Adrenal gland (tissue), 9 donors: ENCODE measurements at regions not wholly inside any gene's neighbourhood (a gene's known extent, or its start where the extent isn't known, plus 50 kb on each side); places are given as distances from the start of the nearest gene placed in this dataset.

Source experiments
- DNase-seq, 7 donors: peaks; one replicate each; pipeline ENCODE4 v3.0.0-alpha.2; 2019 to 2020
- H3K27ac ChIP-seq, 5 donors: fragments of 200-600 bp; sonication (generic) in 4 of 5; 1 replicate in 3 of 5; 2 replicates in 2 of 5; pipeline versions ENCODE4 v1.5.1 to v1.8.0; 2016 to 2020; ENCODE audit warnings: mild to moderate bottlenecking in 1 of 5
- H3K27me3 ChIP-seq: fragments of 200-600 bp; 2 replicates; pipeline ENCODE4 v1.8.0; 2021
- H3K36me3 ChIP-seq, 2 donors: fragments of 200-600 bp; replicated peaks in 1 of 2; 1 replicate in 1 of 2; 2 replicates in 1 of 2; pipeline versions ENCODE4 v1.5.1 to v1.8.0; 2018 to 2022
- H3K4me1 ChIP-seq, 2 donors: fragments of 200-600 bp; replicated peaks in 1 of 2; 1 replicate in 1 of 2; 2 replicates in 1 of 2; pipeline versions ENCODE4 v1.5.1 to v1.8.0; 2018 to 2021
- H3K4me3 ChIP-seq, 4 donors: fragments of 200-600 bp; sonication (generic) in 3 of 4; one replicate each; pipeline ENCODE4 v1.5.1; 2016 to 2018
- H3K9me3 ChIP-seq, 3 donors: fragments of 200-600 bp; sonication (generic) in 1 of 3; replicated peaks in 1 of 3; 1 replicate in 2 of 3; 2 replicates in 1 of 3; pipeline versions ENCODE4 v1.5.1 to v1.8.0; 2016 to 2021
- POLR2A ChIP-seq, 2 donors: fragments of 450-650 bp; IDR thresholded peaks; one replicate each; pipeline ENCODE4 v1.6.1; 2017; ENCODE audit warnings: antibody characterized with exemption in 2 of 2, mild to moderate bottlenecking in 2 of 2, moderate library complexity in 1 of 2
- WGBS, 4 donors: extraction: QIAGEN DNeasy Blood & Tissue Kit in 2 of 4; methylation state at CpG; one replicate each; pipeline versions ENCODE4 v1.1.5 to v1.1.7; 2013 to 2017; 5-methylcytosine and 5-hydroxymethylcytosine counted together
- intact Hi-C, 2 donors: fragments of 100-400 bp; cut with DNase I; formaldehyde crosslinking; loops; one replicate each; pipeline versions ENCODE4 v1.14.1 to v1.15.0; 2022 to 2023
- TF ChIP-seq, protein P1 (sequence below), 6 experiments: fragments of 450-650 bp in 4 of 6; fragments of 200-600 bp in 2 of 6; sonication (generic) in 1 of 6; IDR thresholded peaks; 1 replicate in 5 of 6; 2 replicates in 1 of 6; pipeline versions ENCODE4 v1.5.1 to v1.8.0; 2016 to 2021; ENCODE audit warnings: antibody characterized with exemption in 6 of 6, mild to moderate bottlenecking in 2 of 6, moderate library complexity in 1 of 6
- donor health status: healthy with polysubstance abuse.
- donor health status: Bipolar disorder and iron deficiency.
- donor health status: DM: yes; HTN: yes; CAD: no.
- donor health status: DM: no; HTN: no; CAD: no.
- donor health status: DM: no; HTN: no; CAD: no.

DNA sequence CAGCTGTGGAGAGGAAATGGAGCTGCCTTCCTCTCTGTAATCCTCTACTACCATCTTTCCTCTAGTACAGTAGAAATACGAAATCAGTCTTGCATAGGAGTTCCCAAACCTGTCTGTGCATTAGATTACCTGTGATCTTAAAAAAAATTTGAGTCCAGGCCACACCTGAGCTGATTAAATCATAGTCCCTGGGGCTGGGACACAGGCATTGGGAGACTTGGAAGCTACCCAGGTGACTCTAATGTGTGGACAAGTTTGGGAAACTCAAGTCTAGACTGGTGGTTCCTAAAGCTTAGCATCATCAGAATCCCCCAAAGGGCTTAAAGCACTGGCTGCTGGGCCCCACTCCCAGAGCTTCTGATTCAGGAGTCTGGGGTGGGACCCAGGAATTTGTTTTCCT is 152.7 kb upstream of the GLI3 start:
- Histone ChIP-seq H3K4me3 (no peak overlapping the region), H3K36me3 (no peaks in the 10 kb centered on the region), H3K4me1 (no peaks in the 10 kb centered on the region), H3K9me3 (no peaks in the 10 kb centered on the region), H3K27me3 (no peaks in the 10 kb centered on the region), H3K27ac (no peak overlapping the region)
- intact Hi-C loops = no loop called here
- TF ChIP-seq, protein P1, sequence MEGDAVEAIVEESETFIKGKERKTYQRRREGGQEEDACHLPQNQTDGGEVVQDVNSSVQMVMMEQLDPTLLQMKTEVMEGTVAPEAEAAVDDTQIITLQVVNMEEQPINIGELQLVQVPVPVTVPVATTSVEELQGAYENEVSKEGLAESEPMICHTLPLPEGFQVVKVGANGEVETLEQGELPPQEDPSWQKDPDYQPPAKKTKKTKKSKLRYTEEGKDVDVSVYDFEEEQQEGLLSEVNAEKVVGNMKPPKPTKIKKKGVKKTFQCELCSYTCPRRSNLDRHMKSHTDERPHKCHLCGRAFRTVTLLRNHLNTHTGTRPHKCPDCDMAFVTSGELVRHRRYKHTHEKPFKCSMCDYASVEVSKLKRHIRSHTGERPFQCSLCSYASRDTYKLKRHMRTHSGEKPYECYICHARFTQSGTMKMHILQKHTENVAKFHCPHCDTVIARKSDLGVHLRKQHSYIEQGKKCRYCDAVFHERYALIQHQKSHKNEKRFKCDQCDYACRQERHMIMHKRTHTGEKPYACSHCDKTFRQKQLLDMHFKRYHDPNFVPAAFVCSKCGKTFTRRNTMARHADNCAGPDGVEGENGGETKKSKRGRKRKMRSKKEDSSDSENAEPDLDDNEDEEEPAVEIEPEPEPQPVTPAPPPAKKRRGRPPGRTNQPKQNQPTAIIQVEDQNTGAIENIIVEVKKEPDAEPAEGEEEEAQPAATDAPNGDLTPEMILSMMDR (IDR thresholded peaks at IDR 0.05) = no peak
- no peak for TF ChIP-seq POLR2A (IDR thresholded peaks at IDR 0.05)
- 77 to 96% (median 87%) methylated on average over 1 of the region's 1 CpG for WGBS, 4 donors
- no peak for DNase-seq

DNA sequence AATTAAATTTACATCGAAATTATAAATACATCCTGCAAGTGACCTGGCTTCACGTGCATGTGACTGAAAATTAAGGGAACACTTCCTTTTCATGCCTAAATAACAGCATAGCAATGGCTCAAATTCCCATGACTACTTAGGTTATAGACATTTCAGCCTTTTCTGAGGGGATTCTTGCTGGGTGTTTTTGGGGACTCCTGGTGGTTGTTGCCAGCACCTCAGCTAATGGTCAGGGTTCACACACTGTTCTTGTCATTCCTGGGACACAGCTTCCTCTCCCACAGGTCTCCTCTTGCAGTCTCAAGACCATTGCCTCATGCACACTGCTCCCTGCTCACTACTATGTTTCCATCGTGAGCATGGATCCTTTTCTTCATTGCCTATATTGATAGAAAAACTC is 148.9 kb upstream of the GLI3 start:
- intact Hi-C loops = no loop called here
- H3K27me3 ChIP-seq = no peaks in the 10 kb centered on the region
- no peaks in the 10 kb centered on the region for H3K9me3 ChIP-seq
- H3K36me3 ChIP-seq = no peaks in the 10 kb centered on the region
- H3K4me1 ChIP-seq = no peaks in the 10 kb centered on the region
- no peak overlapping the region for H3K27ac ChIP-seq
- H3K4me3 ChIP-seq = no peak overlapping the region
- 85 to 93% (median 91%) methylated on average over 3 of the region's 3 CpGs for WGBS, 4 donors
- DNase-seq = no peak
- TF ChIP-seq, protein P1 (IDR thresholded peaks at IDR 0.05) = no peak
- no peak for TF ChIP-seq POLR2A (IDR thresholded peaks at IDR 0.05)

DNA sequence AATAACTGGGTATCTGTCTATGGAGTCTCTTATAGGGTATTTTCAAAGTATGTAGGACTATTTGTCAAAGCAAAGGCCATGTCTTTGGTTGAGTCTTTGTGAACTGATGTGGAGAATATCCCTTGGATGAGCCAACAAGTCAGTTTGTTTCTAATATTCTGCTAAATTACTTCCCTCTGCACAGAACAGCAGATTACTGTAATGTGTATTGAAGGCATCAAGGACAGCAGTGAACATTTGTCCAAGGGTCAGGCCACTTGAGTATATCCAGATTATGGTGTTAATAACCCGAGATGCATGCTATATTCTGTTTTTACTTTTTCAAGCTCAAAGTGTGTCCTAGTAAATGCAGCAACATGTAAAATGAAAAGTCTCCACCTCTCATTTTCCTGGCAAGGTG is 144.2 kb upstream of the GLI3 start:
- 83 to 93% (median 89%) methylated on average over 1 of the region's 1 CpG for WGBS, 4 donors
- H3K4me1 ChIP-seq = no peaks in the 10 kb centered on the region
- H3K4me3 ChIP-seq = no peak overlapping the region
- TF ChIP-seq, protein P1 (IDR thresholded peaks at IDR 0.05) = no peak
- TF ChIP-seq POLR2A (IDR thresholded peaks at IDR 0.05) = no peak
- H3K9me3 ChIP-seq = no peaks in the 10 kb centered on the region
- no peak for DNase-seq
- intact Hi-C loops = no loop called here
- H3K27ac ChIP-seq = no peak overlapping the region
- H3K27me3 ChIP-seq = no peaks in the 10 kb centered on the region
- H3K36me3 ChIP-seq = no peaks in the 10 kb centered on the region

DNA sequence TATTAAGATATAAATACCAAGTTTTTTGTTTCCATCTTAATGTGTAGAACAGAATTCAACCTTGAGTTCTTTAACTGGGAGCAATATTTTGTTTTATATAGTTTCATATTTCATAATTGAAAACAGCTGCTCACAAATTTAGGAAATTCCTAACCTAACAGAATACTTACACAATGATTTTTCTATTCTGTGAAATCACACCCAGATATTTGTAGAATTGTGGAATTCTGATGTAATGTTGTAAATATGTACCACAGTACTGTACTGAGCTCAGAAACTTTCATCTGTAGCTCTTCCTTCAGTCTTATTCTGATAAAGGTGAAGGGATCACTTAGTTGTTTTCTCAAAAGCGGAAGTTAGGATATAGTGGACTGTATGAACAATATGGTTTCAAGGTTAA is 143.4 kb upstream of the GLI3 start:
- Histone ChIP-seq H3K4me3 (no peak overlapping the region), H3K27me3 (no peaks in the 10 kb centered on the region), H3K4me1 (no peaks in the 10 kb centered on the region), H3K9me3 (no peaks in the 10 kb centered on the region), H3K36me3 (no peaks in the 10 kb centered on the region), H3K27ac (no peak overlapping the region)
- no peak for DNase-seq
- no peak for TF ChIP-seq POLR2A (IDR thresholded peaks at IDR 0.05)
- TF ChIP-seq, protein P1 (IDR thresholded peaks at IDR 0.05) = no peak
- intact Hi-C loops = no loop called here
- WGBS, 4 donors = 56 to 86% (median 64%) methylated on average over 1 of the region's 1 CpG
